Right renal cortex interstitium (tissue), 3 donors: ENCODE measurements at regions not wholly inside any gene's neighbourhood (a gene's known extent, or its start where the extent isn't known, plus 50 kb on each side); places are given as distances from the start of the nearest gene placed in this dataset.
A peak's percentile ranks its signal among the peaks of the same experiment; 100 is the strongest.

Source experiments
- DNase-seq, 3 donors: peaks; one replicate each; pipeline ENCODE4 v3.0.0-alpha.2; 2013; ENCODE audit warnings: low read depth in 3 of 3, low spot score in 2 of 3

DNA sequence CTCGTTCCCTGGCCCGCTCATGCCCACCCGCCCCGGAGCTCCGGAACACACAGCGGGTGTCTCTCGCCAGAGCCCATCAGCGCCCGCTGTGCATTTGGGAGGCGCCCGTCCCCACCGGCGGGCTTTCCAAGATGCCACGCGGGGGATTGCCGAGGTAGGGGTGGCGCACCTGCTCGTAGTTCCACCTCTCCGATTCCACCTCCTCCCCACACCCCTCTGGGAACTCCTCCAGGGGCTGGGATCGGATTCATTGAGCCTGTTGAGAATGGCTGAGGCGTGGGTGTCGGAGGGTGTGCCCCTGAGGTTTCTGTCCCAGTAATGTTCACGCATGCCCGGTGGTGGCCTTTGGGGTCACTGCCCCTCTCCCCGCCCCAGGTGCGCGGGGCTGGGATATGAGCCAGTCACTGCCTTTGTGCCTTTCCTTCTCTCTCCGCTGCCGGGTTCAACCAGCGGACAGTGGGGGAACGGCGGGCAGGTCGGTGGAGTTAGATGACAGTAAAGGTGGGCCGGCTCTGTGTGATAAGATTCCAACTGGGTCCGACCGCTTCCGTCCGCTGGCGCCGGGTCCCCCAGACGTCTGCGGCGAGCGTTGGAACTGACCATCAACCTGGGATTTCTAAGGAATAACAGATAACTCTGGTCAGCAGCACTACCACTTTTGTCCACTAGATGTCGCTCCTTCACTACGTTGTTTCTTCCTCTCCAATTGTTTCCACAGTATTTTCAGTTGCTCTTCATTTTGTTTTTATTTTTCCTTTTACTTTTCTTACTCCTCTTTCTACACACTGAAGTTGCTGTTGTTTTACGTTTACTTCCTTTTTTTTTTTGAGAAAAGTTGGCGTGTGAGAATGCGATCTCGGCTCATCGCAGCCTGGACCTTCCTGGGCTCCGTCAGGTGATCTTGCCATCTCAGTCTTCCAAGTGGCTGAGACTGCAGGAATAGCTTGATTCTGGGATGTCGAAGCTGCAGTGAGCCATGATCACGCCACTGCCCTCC, 178.1 kb upstream of the ALG10B start:
- peak; percentile 37 to 43 (median 41) for DNase-seq

DNA sequence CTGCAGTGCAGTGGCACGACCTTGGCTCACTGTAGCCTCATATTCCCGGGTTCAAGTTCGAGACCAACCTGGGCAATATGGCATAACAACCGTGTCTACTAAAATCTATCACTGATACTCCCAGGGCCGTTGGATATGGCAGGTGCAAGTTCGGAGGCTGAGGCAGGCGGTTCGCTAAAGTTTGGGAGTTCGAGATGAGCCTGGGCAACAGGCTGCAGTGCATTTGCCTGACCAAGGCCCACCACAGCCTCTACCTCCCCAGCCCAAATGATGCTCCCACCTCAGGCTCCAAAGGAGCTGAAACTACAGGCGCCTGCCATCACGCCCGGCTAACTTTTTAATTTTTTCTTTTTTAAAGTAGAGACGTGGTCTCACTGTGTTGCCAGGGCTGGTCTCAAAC, 177.1 kb upstream of the ALG10B start:
- DNase-seq, result no peak

- DNase-seq, result no peak
Observed at GRCh38 chr12:38141239-38141638, 175.3 kb upstream of the ALG10B start.

DNA sequence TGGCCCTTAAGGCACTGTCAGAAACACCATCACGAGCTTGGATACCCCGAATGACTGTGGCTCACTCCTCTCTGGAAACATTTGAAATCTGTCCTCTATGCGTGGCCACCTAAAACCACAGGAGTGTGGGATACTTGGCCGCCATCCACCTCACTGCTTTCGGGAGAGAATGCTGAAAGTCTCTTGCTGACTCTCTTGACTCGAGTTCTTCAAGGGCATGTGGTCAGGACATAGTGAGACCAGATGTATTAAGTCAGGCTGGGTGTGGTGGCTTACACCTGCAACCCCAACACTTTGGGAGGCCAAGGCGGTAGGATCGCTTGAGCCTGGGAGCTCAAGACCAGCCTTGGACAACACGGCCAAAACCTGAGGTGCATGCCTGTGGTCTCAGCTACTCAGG, 174.7 kb upstream of the ALG10B start:
- DNase-seq, result no peak

- no peak for DNase-seq
Observed at GRCh38 chr12:38142974-38143373, 173.6 kb upstream of the ALG10B start.

GRCh38 chr12:38144049-38144448, 172.5 kb upstream of the ALG10B start:
- DNase-seq, result no peak

DNA sequence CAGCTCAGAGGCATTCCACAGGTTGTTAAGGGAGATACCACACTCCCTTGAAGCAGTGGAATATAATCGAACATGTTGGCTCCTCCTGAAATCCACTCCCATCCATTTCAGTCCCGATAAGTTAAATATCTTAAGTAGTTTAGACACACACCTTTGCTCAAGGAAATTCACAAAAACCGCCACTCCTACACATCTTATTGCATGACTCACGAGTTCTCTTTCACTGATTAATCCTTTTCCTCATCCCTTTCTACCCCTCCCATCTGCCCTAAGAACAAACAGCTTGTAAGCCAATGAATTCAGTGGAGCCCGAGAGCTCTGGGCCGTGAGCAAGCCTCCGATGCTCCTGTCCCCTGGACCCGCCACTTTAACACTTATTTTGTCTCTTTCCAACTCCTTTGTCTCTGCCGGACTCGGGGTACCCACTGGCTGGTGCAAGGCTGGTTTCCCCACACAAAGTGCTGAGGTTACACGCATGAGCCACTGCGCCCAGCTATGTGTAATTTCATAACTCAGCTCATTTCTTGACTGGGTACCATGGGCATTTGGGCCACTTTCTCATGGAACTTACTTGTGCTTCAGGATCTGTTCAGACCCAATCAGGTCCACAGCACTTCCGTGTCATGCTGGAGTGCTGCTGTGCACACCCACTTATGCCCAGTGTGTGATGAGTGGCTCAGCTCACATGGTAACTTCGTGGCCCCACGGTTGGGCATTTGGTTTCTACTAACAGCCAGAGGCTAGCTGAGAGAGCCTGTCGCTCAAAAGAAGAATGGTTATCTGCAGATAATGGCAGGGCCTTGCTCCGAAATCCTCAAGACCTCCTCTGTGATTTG, 171.8 kb upstream of the ALG10B start:
- no peak for DNase-seq

GRCh38 chr12:38149395-38150073, 167.0 kb upstream of the ALG10B start:
- DNase-seq, result no peak

DNA sequence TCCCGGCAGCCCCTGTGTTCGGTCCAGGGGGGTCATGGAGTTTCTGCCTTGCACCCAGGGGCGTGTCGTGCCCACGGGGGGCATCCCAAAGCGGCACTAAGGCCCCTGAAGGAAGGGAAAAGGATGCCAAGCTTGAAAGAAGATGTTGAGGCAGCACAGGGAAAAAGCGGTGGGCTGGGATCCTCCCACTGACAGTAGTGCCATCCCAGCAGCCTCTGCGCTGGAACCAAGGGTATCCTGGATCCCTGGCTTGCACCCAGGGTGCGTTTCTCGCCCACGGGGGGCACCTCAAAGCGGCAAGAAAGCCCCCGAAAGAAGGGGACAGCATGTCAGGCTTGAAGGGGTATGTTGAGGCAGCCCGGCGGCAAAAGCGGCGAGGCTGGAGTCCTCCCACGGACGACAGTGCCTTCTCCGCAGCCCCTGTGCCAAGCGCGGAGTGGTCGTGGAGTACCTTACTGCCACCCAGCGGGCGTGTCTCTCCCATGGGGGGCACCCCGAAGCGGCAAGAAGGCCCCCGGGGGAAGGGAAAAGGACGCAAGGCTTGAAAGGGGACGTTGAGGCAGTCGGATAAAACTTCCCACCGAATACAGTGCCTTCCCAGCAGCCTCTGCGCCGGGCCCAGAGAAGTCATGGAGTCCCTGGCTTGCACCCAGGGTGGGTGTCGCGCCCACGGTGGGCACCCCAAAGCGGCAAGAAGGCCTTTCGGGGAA, 164.4 kb upstream of the ALG10B start:
- no peak for DNase-seq

GRCh38 chr12:38152816-38153736, 163.5 kb upstream of the ALG10B start:
- DNase-seq, result no peak

GRCh38 chr12:38153737-38154061, 162.9 kb upstream of the ALG10B start:
- no peak for DNase-seq

DNA sequence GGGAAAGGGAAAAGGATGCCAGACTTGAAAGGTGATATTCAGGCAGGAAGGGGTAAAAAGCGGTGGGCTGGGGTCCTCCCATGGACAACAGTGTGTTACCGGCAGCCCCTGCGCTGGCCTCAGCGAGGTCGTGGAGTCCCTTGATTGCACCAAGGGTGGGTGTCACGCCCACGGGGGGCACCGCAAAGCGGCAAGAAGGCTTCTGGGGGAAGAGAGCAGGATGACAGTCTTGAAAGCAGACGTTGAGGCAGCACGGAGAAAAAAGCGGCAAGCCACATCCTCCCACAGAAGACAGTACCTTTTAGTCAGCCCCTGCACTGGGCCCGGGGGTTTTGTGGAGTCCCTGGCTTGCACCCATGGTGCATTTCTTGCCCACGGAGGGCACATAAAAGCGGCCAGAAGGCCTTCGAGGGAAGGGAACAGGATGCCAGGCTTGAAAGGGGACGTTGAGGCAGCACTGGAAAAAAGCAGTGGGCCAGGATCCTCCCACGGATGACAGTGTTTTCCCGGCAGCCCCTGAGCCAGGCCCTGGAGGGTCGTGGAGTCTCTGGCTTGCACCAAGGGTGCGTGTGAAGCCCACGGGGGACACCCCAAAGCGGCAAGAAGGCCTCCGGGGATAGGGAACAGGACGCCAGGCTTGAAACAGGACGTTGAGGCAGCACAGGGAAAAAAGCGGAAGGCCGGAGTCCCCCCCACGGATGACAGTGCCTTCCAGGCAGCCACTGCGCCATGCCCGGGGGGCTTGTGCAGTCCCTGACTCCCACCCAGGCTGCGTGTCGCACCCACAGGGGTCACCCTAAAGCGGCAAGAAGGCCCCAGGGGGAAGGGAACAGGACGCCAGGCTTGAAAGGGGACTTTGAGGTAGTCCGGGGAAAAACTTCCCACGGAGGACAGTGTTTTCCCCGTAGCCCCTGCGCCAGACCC, 162.2 kb upstream of the ALG10B start:
- no peak for DNase-seq

- no peak for DNase-seq
Observed at GRCh38 chr12:38155020-38155395, 161.6 kb upstream of the ALG10B start.

GRCh38 chr12:38155526-38156496, 160.8 kb upstream of the ALG10B start:
- no peak for DNase-seq

- DNase-seq, result no peak
Observed at GRCh38 chr12:38156497-38157245, 159.9 kb upstream of the ALG10B start.

DNA sequence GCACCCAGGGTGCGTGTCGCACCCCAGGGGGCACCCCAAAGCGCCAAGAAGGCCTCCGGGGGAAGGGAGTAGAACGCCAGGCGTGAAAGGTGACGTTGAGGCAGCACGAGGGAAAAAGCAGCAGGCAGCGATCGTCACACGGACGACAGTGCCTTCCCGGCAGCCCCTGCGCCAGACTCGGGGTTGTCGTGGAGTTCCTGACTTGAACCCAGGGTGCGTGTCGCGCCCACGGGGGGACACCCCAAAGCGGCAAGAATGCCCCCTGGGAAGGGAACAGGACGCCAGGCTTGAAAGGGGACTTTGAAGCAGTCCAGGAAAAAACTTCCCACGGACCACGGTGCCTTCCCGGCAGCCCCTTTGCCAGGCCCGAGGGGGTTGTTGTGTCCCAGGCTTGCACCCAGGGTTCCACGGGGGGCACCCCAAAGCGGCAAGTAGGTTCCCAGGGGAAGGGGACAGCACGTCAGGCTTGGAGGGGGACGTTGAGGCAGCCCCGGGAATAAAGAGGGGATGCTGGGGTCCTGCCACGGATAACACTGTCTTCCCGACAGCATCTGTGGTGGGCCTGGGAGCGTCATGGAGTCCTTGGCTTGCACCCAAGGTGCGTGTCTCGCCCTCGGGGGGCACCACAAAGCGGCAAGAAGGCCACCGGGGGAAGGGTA, 159.2 kb upstream of the ALG10B start:
- no peak for DNase-seq
